ENCODE measurements at regions not wholly inside any gene's neighbourhood (a gene's known extent, or its start where the extent isn't known, plus 50 kb on each side); places are given as distances from the start of the nearest gene placed in this dataset.
A peak's percentile ranks its signal among the peaks of the same experiment; 100 is the strongest.
"Not testable (repeated sequence)": the region's sequence is repeated elsewhere in the genome, so short reads cannot be mapped to it uniquely, and the experiment has no call there.

- DNase-seq (ENCODE audit: low read depth) = no peak
These were observed 204.6 kb upstream of the CFAP20DC start for GRCh38 chr3:59254433-59254832.

GRCh38 chr3:59253523-59253922 is 203.7 kb upstream of the CFAP20DC start:
- no peak for DNase-seq (ENCODE audit: low read depth)

GRCh38 chr3:59251869-59252268 is 202.0 kb upstream of the CFAP20DC start:
- no peak for DNase-seq (ENCODE audit: low read depth)

GRCh38 chr3:59250600-59250999 is 200.8 kb upstream of the CFAP20DC start:
- DNase-seq (ENCODE audit: low read depth) = no peak

GRCh38 chr3:59249698-59250361 is 200.0 kb upstream of the CFAP20DC start:
- DNase-seq (ENCODE audit: low read depth) = no peak

- DNase-seq (ENCODE audit: low read depth) = no peak
These were observed 199.2 kb upstream of the CFAP20DC start for GRCh38 chr3:59249004-59249403.

GRCh38 chr3:59247402-59247841 is 197.6 kb upstream of the CFAP20DC start:
- DNase-seq (ENCODE audit: low read depth) = no peak

- DNase-seq (ENCODE audit: low read depth) = no peak
These were observed 197.0 kb upstream of the CFAP20DC start for GRCh38 chr3:59246719-59247401.

- no peak for DNase-seq (ENCODE audit: low read depth)
These were observed 196.2 kb upstream of the CFAP20DC start for GRCh38 chr3:59245859-59246501.

GRCh38 chr3:59245300-59245858 is 195.6 kb upstream of the CFAP20DC start:
- no peak for DNase-seq (ENCODE audit: low read depth)

- DNase-seq (ENCODE audit: low read depth) = no peak
These were observed 194.5 kb upstream of the CFAP20DC start for GRCh38 chr3:59244343-59244742.

GRCh38 chr3:59243476-59243875 is 193.7 kb upstream of the CFAP20DC start:
- DNase-seq (ENCODE audit: low read depth) = no peak

GRCh38 chr3:59240666-59241255 is 190.9 kb upstream of the CFAP20DC start:
- no peak for DNase-seq (ENCODE audit: low read depth)

GRCh38 chr3:59237121-59237520 is 187.3 kb upstream of the CFAP20DC start:
- DNase-seq (ENCODE audit: low read depth) = no peak

- DNase-seq (ENCODE audit: low read depth) = no peak
These were observed 185.8 kb upstream of the CFAP20DC start for GRCh38 chr3:59235634-59236012.

- no peak for DNase-seq (ENCODE audit: low read depth)
These were observed 185.2 kb upstream of the CFAP20DC start for GRCh38 chr3:59234884-59235633.

- not testable (repeated sequence) for DNase-seq (ENCODE audit: low read depth)
These were observed 180.6 kb upstream of the CFAP20DC start for GRCh38 chr3:59230379-59230778.

GRCh38 chr3:59213860-59214259 is 164.0 kb upstream of the CFAP20DC start:
- no peak for DNase-seq (ENCODE audit: low read depth)

GRCh38 chr3:59212128-59212779 is 162.4 kb upstream of the CFAP20DC start:
- DNase-seq (ENCODE audit: low read depth) = peak; percentile 33

GRCh38 chr3:59210260-59210659 is 160.4 kb upstream of the CFAP20DC start:
- no peak for DNase-seq (ENCODE audit: low read depth)

- DNase-seq (ENCODE audit: low read depth) = peak; percentile 35
These were observed 142.6 kb upstream of the CFAP20DC start for GRCh38 chr3:59192473-59192872.
